SK-N-MC (cell line): ENCODE measurements at regions not wholly inside any gene's neighbourhood (a gene's known extent, or its start where the extent isn't known, plus 50 kb on each side); places are given as distances from the start of the nearest gene placed in this dataset.

Source experiments
- EZH2 ChIP-seq: fragments of 200-600 bp; sonication (generic); IDR thresholded peaks from one replicate; pipeline ENCODE4 v1.6.1; 2017; ENCODE audit warnings: antibody characterized with exemption
- POLR2AphosphoS5 ChIP-seq: IDR thresholded peaks from 2 replicates; pipeline ENCODE4 v1.6.1; 2012; ENCODE audit warnings: mild to moderate bottlenecking, low read depth, low read length, borderline replicate concordance

GRCh38 chr11:106288057-106288456 lies 210.6 kb downstream of the AASDHPPT start:
- TF ChIP-seq POLR2AphosphoS5 (no peak), EZH2 (no peak)
